H9 (cell line): ENCODE measurements at regions not wholly inside any gene's neighbourhood (a gene's known extent, or its start where the extent isn't known, plus 50 kb on each side); places are given as distances from the start of the nearest gene placed in this dataset.

Experiments
- DNase-seq: peaks from one replicate; pipeline ENCODE4 v3.0.0-alpha.2; 2017
- H2AFZ ChIP-seq: one replicate; pipeline ENCODE4 v1.6.1; 2013; ENCODE audit warnings: mild to moderate bottlenecking, low read length, control low read depth, moderate library complexity
- H2AK5ac ChIP-seq: 2 replicates; pipeline ENCODE4 v1.6.1; 2013; ENCODE audit warnings: low read length, control low read depth, mixed read lengths; ENCODE audit not compliant: insufficient read length
- H2BK120ac ChIP-seq: one replicate; pipeline ENCODE4 v1.6.1; 2013; ENCODE audit warnings: low read depth, mild to moderate bottlenecking, low read length, control low read depth, inconsistent platforms; ENCODE audit not compliant: poor library complexity, severe bottlenecking
- H2BK12ac ChIP-seq: 2 replicates; pipeline ENCODE4 v1.6.1; 2013; ENCODE audit warnings: low read length, control low read depth, mixed read lengths, low read depth; ENCODE audit not compliant: insufficient read length
- H2BK15ac ChIP-seq: 2 replicates; pipeline ENCODE4 v1.6.1; 2013; ENCODE audit warnings: low read depth, low read length, control low read depth
- H2BK20ac ChIP-seq: one replicate; pipeline ENCODE4 v1.6.1; 2013; ENCODE audit warnings: low read depth, mild to moderate bottlenecking, low read length, control low read depth, inconsistent platforms; ENCODE audit not compliant: poor library complexity, severe bottlenecking
- H2BK5ac ChIP-seq: 2 replicates; pipeline ENCODE4 v1.6.1; 2013; ENCODE audit warnings: low read length, control low read depth, mixed read lengths; ENCODE audit not compliant: insufficient read length
- H3K14ac ChIP-seq: 2 replicates; pipeline ENCODE4 v1.6.1; 2013; ENCODE audit warnings: low read length, control low read depth; ENCODE audit not compliant: insufficient read depth
- H3K18ac ChIP-seq: 2 replicates; pipeline ENCODE4 v1.6.1; 2013; ENCODE audit warnings: low read depth, mild to moderate bottlenecking, mixed read lengths, low read length, control low read depth; ENCODE audit not compliant: insufficient read length
- H3K23ac ChIP-seq: 2 replicates; pipeline ENCODE4 v1.6.1; 2013; ENCODE audit warnings: low read length, control low read depth, mixed read lengths, low read depth; ENCODE audit not compliant: insufficient read length
- H3K23me2 ChIP-seq: 2 replicates; pipeline ENCODE4 v1.6.1; 2013; ENCODE audit warnings: low read depth, mild to moderate bottlenecking, mixed read lengths, low read length, control low read depth; ENCODE audit not compliant: insufficient read length, poor library complexity, severe bottlenecking
- H3K27ac ChIP-seq: 2 replicates; pipeline ENCODE4 v1.5.1; 2013; ENCODE audit warnings: low read length, control low read depth, mixed read lengths, low read depth; ENCODE audit not compliant: insufficient read length
- H3K27me3 ChIP-seq: 2 replicates; pipeline ENCODE4 v1.6.1; 2013; ENCODE audit warnings: low read length, control low read depth, inconsistent platforms; ENCODE audit not compliant: insufficient read depth
- H3K4ac ChIP-seq: 2 replicates; pipeline ENCODE4 v1.6.1; 2013; ENCODE audit warnings: low read depth, mild to moderate bottlenecking, control low read depth, inconsistent platforms, low read length, moderate library complexity
- H3K4me1 ChIP-seq: 2 replicates; pipeline ENCODE4 v1.6.1; 2013; ENCODE audit warnings: low read length, control low read depth, inconsistent platforms; ENCODE audit not compliant: insufficient read depth
- H3K4me2 ChIP-seq: 2 replicates; pipeline ENCODE4 v1.6.1; 2013; ENCODE audit warnings: low read length, control low read depth, mixed read lengths; ENCODE audit not compliant: insufficient read length, insufficient read depth
- H3K56ac ChIP-seq: 2 replicates; pipeline ENCODE4 v1.6.1; 2013; ENCODE audit warnings: low read depth, mild to moderate bottlenecking, mixed read lengths, low read length, control low read depth; ENCODE audit not compliant: insufficient read length
- H3K79me1 ChIP-seq: 2 replicates; pipeline ENCODE4 v1.6.1; 2013; ENCODE audit warnings: low read depth, mild to moderate bottlenecking, moderate library complexity, low read length, control low read depth, inconsistent platforms; ENCODE audit not compliant: insufficient read depth, poor library complexity, severe bottlenecking
- H3K79me2 ChIP-seq: 2 replicates; pipeline ENCODE4 v1.6.1; 2013; ENCODE audit warnings: low read length, control low read depth, inconsistent platforms; ENCODE audit not compliant: insufficient read depth
- H3K9ac ChIP-seq: 2 replicates; pipeline ENCODE4 v1.6.1; 2013; ENCODE audit warnings: low read length, control low read depth, mixed read lengths; ENCODE audit not compliant: insufficient read length; ENCODE audit errors: extremely low read depth
- H3K9me3 ChIP-seq: one replicate; pipeline ENCODE4 v1.6.1; 2013; ENCODE audit warnings: low read depth, low read length, inconsistent platforms; ENCODE audit not compliant: control insufficient read depth
- H3T11ph ChIP-seq: one replicate; pipeline ENCODE4 v1.6.1; 2013; ENCODE audit warnings: mild to moderate bottlenecking, low read length, control low read depth, inconsistent platforms
- H4K20me1 ChIP-seq: one replicate; pipeline ENCODE4 v1.6.1; 2013; ENCODE audit not compliant: control insufficient read depth, insufficient read length, insufficient read depth
- H4K5ac ChIP-seq: 2 replicates; pipeline ENCODE4 v1.6.1; 2013; ENCODE audit warnings: low read depth, mild to moderate bottlenecking, mixed read lengths, low read length, control low read depth; ENCODE audit not compliant: insufficient read length
- H4K8ac ChIP-seq: replicated peaks from 2 replicates; pipeline ENCODE4 v1.6.1; 2013; ENCODE audit warnings: low read length, control low read depth, mixed read lengths, low read depth; ENCODE audit not compliant: insufficient read length
- H4K91ac ChIP-seq: 2 replicates; pipeline ENCODE4 v1.6.1; 2013; ENCODE audit warnings: low read depth, mild to moderate bottlenecking, moderate library complexity, mixed read lengths, low read length, control low read depth; ENCODE audit not compliant: insufficient read length
- H3K27ac Mint-ChIP-seq, 3 experiments: 2 replicates in 2 of 3; 3 replicates in 1 of 3; pipeline ENCODE4 v1.8.0; 2020 to 2021; ENCODE audit warnings: mixed read lengths in 3 of 3, mild to moderate bottlenecking in 1 of 3, moderate library complexity in 1 of 3
- H3K27me3 Mint-ChIP-seq: 2 replicates; pipeline ENCODE4 v1.8.0; 2021; ENCODE audit warnings: low read depth, mild to moderate bottlenecking, moderate library complexity, mixed read lengths
- H3K36me3 Mint-ChIP-seq, 3 experiments: 2 replicates in 2 of 3; 3 replicates in 1 of 3; pipeline ENCODE4 v1.8.0; 2020 to 2021; ENCODE audit warnings: low read depth in 3 of 3, mixed read lengths in 3 of 3; ENCODE audit not compliant: insufficient read depth in 1 of 3
- H3K4me1 Mint-ChIP-seq, 2 experiments: 2 replicates each; pipeline ENCODE4 v1.8.0; 2020; ENCODE audit warnings: mixed read lengths in 2 of 2
- H3K4me3 Mint-ChIP-seq, 2 experiments: 2 replicates in 1 of 2; 3 replicates in 1 of 2; pipeline ENCODE4 v1.8.0; 2020 to 2021; ENCODE audit warnings: mild to moderate bottlenecking in 2 of 2, mixed read lengths in 2 of 2, moderate library complexity in 1 of 2
- H3K9me3 Mint-ChIP-seq, 2 experiments: 2 replicates in 1 of 2; 3 replicates in 1 of 2; pipeline ENCODE4 v1.8.0; 2020; ENCODE audit warnings: mild to moderate bottlenecking in 2 of 2, mixed read lengths in 2 of 2, moderate library complexity in 1 of 2
- CTCF ChIP-seq: fragments of 200-600 bp; sonication (generic); conservative IDR thresholded peaks from 3 replicates; pipeline ENCODE4 v1.8.0; 2021; ENCODE audit warnings: antibody characterized with exemption, mild to moderate bottlenecking
- WGBS: extraction: QIAGEN DNeasy Blood & Tissue Kit; methylation state at CpG from one replicate; pipeline ENCODE4 v1.1.7; 2013; ENCODE audit warnings: missing lambda C conversion rate, low lambda C conversion rate, mixed read lengths; ENCODE audit not compliant: insufficient read length; ENCODE audit errors: extremely low coverage; 5-methylcytosine and 5-hydroxymethylcytosine counted together

- H3K79me2 ChIP-seq = no peaks in the 10 kb centered on the region
- Mint-ChIP-seq H3K27ac (no peak overlapping the region), H3K4me3 (no peak overlapping the region), H3K27me3 (no peaks in the 10 kb centered on the region), H3K36me3 (peaks cover 10 to 34% (median 16%) of the 10 kb centered on the region in 3 experiments), H3K4me1 (peaks cover 0 to 4% of the 10 kb centered on the region in 2 experiments; a peak in 1 of 4 replicates), H3K9me3 (peaks cover 20 to 29% of the 10 kb centered on the region in 2 experiments)
- H3K4me2 ChIP-seq = no peak overlapping the region
- no peak overlapping the region for H2AFZ ChIP-seq
- no peak overlapping the region for H4K8ac ChIP-seq
- no peak overlapping the region for H3K18ac ChIP-seq
- H3K4ac ChIP-seq = no peak overlapping the region
- no peak overlapping the region for H4K5ac ChIP-seq
- DNase-seq = no peak
- no peak overlapping the region for H2BK20ac ChIP-seq
- TF ChIP-seq CTCF = no peak
- no peaks in the 10 kb centered on the region for H3K79me1 ChIP-seq
- no peak overlapping the region for H2BK5ac ChIP-seq
- no peaks in the 10 kb centered on the region for H3K9me3 ChIP-seq
- H3K56ac ChIP-seq = no peak overlapping the region
- H3K14ac ChIP-seq = no peak overlapping the region
- no CpG with 5 or more reads among the region's 7 CpGs for WGBS
- H3T11ph ChIP-seq = no peak overlapping the region
- H3K4me1 ChIP-seq = no peaks in the 10 kb centered on the region
- no peaks in the 10 kb centered on the region for H3K27me3 ChIP-seq
- H3K9ac ChIP-seq = no peak overlapping the region
- no peak overlapping the region for H2AK5ac ChIP-seq
- no peaks in the 10 kb centered on the region for H4K20me1 ChIP-seq
- H3K23ac ChIP-seq = no peak overlapping the region
- H2BK15ac ChIP-seq = no peak overlapping the region
- H2BK12ac ChIP-seq = no peak overlapping the region
- H4K91ac ChIP-seq = no peak overlapping the region
- no peaks in the 10 kb centered on the region for H3K23me2 ChIP-seq
- H2BK120ac ChIP-seq = no peak overlapping the region
- H3K27ac ChIP-seq = no peak overlapping the region
These were observed 1165.6 kb downstream of the NSUN3 start for GRCh38 chr3:95228416-95228815.
